K562 (cell line): ENCODE measurements at regions not wholly inside any gene's neighbourhood (a gene's known extent, or its start where the extent isn't known, plus 50 kb on each side); places are given as distances from the start of the nearest gene placed in this dataset.

Experiments
- ATAC-seq: fragments of 200-7000 bp; cut with Tn5 transposase; 3 replicates; pipeline ENCODE4 v1.9.1; 2020; ENCODE audit warnings: moderate library complexity
- BruUV-seq: library from RNA; stranded (reverse); fragments of 400-500 nt; replicated peaks from 2 replicates; lab custom pipeline; 2021; lab: Mats Ljungman, UMichigan
- CTCF ChIA-PET: fragments of 300-600 bp; formaldehyde crosslinking; extraction: SDS; loops from one replicate; lab custom pipeline; 2021; ENCODE audit warnings: low intra/inter-chr PET ratio; lab: Yijun Ruan, JAX
- POLR2A ChIA-PET: fragments of 300-600, 350-650 bp; sonication (Branson Sonifier 250); formaldehyde crosslinking; extraction: SDS; loops from one replicate; lab custom pipeline; 2021; ENCODE audit warnings: antibody characterized with exemption, inconsistent platforms; lab: Yijun Ruan, JAX
- DNase-seq, 4 experiments: peaks; one replicate each; pipeline versions ENCODE4 v3.0.0 to v3.0.0-alpha.2; 2011 to 2018; ENCODE audit warnings: low spot score in 3 of 4, mixed read lengths in 3 of 4; ENCODE audit errors: extremely low read depth in 1 of 4
- FAIRE-seq: peaks from 2 replicates; lab custom pipeline; 2011; peaks lifted over from hg19 to GRCh38; lab: Jason Lieb, UNC
- H2AFZ ChIP-seq: 2 replicates; pipeline ENCODE4 v1.6.0; 2011; ENCODE audit warnings: low read depth, low read length, control low read depth, inconsistent platforms
- H3K27ac ChIP-seq: fragments of 200-600 bp; 3 replicates; pipeline ENCODE4 v1.8.0; 2011; ENCODE audit warnings: low read depth, mild to moderate bottlenecking, control low read depth, inconsistent platforms, low read length, moderate library complexity, mixed read lengths; ENCODE audit errors: extremely low read depth
- H3K27me3 ChIP-seq, 2 experiments: fragments of 300-600 bp in 1 of 2; 2 replicates in 1 of 2; 3 replicates in 1 of 2; pipeline versions ENCODE4 v1.6.0 to v1.8.0; 2011; ENCODE audit warnings: inconsistent platforms in 2 of 2, low read length in 2 of 2, mild to moderate bottlenecking in 1 of 2, mixed read lengths in 1 of 2, moderate library complexity in 1 of 2; ENCODE audit not compliant: control insufficient read depth in 2 of 2, insufficient read depth in 2 of 2
- H3K36me3 ChIP-seq: fragments of 300-600 bp; 3 replicates; pipeline ENCODE4 v1.8.0; 2011; ENCODE audit warnings: mild to moderate bottlenecking, low read length, inconsistent platforms; ENCODE audit not compliant: control insufficient read depth, insufficient read depth
- H3K4me1 ChIP-seq, 2 experiments: fragments of 200-600 bp in 1 of 2; replicated peaks in 1 of 2; 2 replicates in 1 of 2; 3 replicates in 1 of 2; pipeline versions ENCODE4 v1.5.1 to v1.8.0; 2011; ENCODE audit warnings: inconsistent platforms in 2 of 2, low read length in 2 of 2, mild to moderate bottlenecking in 1 of 2, mixed read lengths in 1 of 2, moderate library complexity in 1 of 2; ENCODE audit not compliant: control insufficient read depth in 2 of 2, insufficient read depth in 2 of 2
- H3K4me2 ChIP-seq: 2 replicates; pipeline ENCODE4 v1.6.1; 2011; ENCODE audit warnings: low read length, control low read depth, inconsistent platforms, mixed read lengths; ENCODE audit not compliant: insufficient read depth
- H3K4me3 ChIP-seq: fragments of 200-600 bp; sonication (generic), shearing (Covaris generic); 2 replicates; pipeline ENCODE4 v1.5.1; 2016; ENCODE audit warnings: control low read depth, inconsistent platforms
- H3K79me2 ChIP-seq: fragments of 200-600 bp; 3 replicates; pipeline ENCODE4 v1.8.0; 2011; ENCODE audit warnings: low read length, inconsistent platforms; ENCODE audit not compliant: control insufficient read depth, insufficient read depth
- H3K9ac ChIP-seq, 2 experiments: 2 replicates each; pipeline versions ENCODE4 v1.6.0 to v1.6.1; 2011; ENCODE audit warnings: low read depth in 2 of 2, low read length in 2 of 2, control low read depth in 1 of 2, inconsistent platforms in 1 of 2, mild to moderate bottlenecking in 1 of 2, mixed read lengths in 1 of 2; ENCODE audit not compliant: insufficient read depth in 1 of 2
- H3K9me1 ChIP-seq: one replicate; pipeline ENCODE4 v1.6.0; 2011; ENCODE audit warnings: inconsistent platforms, mild to moderate bottlenecking, low read length, moderate library complexity; ENCODE audit not compliant: control insufficient read depth, insufficient read depth
- H3K9me3 ChIP-seq: replicated peaks from 2 replicates; pipeline ENCODE4 v1.5.1; 2011; ENCODE audit warnings: low read depth, low read length, inconsistent platforms; ENCODE audit not compliant: control insufficient read depth, insufficient read depth
- H4K20me1 ChIP-seq: replicated peaks from 2 replicates; pipeline ENCODE4 v1.6.1; 2011; ENCODE audit warnings: low read length, inconsistent platforms, mixed read lengths; ENCODE audit not compliant: control insufficient read depth, insufficient read depth
- CBX1 ChIP-seq: sonication (generic); IDR thresholded peaks from 2 replicates; pipeline ENCODE4 v1.6.1; 2016; ENCODE audit warnings: antibody characterized with exemption, low read depth, mild to moderate bottlenecking
- CUX1 ChIP-seq: fragments of 200-800 bp; sonication (Bioruptor generic); IDR thresholded peaks from 2 replicates; pipeline ENCODE4 v1.6.1; 2016; ENCODE audit warnings: missing genetic modification characterization, missing compliant biosample characterization
- HMGN3 ChIP-seq: IDR thresholded peaks from 2 replicates; pipeline ENCODE4 v1.6.1; 2011; ENCODE audit warnings: borderline replicate concordance, low read depth, mild to moderate bottlenecking, mixed read lengths, low read length; ENCODE audit not compliant: insufficient read length; ENCODE audit errors: extremely low read depth
- NFE2 ChIP-seq: IDR thresholded peaks from 2 replicates; pipeline ENCODE4 v1.6.1; 2014; ENCODE audit warnings: antibody characterized with exemption, low read depth
- NUFIP1 ChIP-seq: fragments of 450-650 bp; IDR thresholded peaks from 2 replicates; pipeline ENCODE4 v1.6.1; 2018; ENCODE audit not compliant: partially characterized antibody
- PTRF ChIP-seq: fragments of 450-650 bp; IDR thresholded peaks from 2 replicates; pipeline ENCODE4 v1.6.1; 2016; ENCODE audit warnings: mild to moderate bottlenecking, missing genetic modification characterization, missing compliant biosample characterization
- PTTG1 ChIP-seq: fragments of 450-650 bp; IDR thresholded peaks from 2 replicates; pipeline ENCODE4 v1.6.1; 2016; ENCODE audit warnings: low read depth, mild to moderate bottlenecking, missing genetic modification characterization, missing compliant biosample characterization
- SETDB1 ChIP-seq: IDR thresholded peaks from one replicate; pipeline ENCODE4 v1.6.1; 2012; ENCODE audit warnings: low read length, control low read depth, inconsistent platforms
- SNIP1 ChIP-seq: fragments of 450-650 bp; IDR thresholded peaks from 2 replicates; pipeline ENCODE4 v1.7.1; 2017; ENCODE audit warnings: low read depth, mild to moderate bottlenecking
- ZFP30 ChIP-seq: fragments of 250-450 bp; sonication (Bioruptor Pico); IDR thresholded peaks from 2 replicates; pipeline ENCODE4 v1.8.0; 2022; ENCODE audit warnings: moderate library complexity, mild to moderate bottlenecking, inconsistent platforms, borderline replicate concordance
- ZNF12 ChIP-seq: sonication (generic); formaldehyde crosslinking; IDR thresholded peaks from 2 replicates; pipeline ENCODE4 v1.4.0; 2020; ENCODE audit warnings: mild to moderate bottlenecking, missing genetic modification reagents
- ZNF384 ChIP-seq: IDR thresholded peaks from 2 replicates; pipeline ENCODE4 v1.6.1; 2012; ENCODE audit warnings: low read depth, low read length, improper control_type of control experiment
- ZNF431 ChIP-seq: sonication (generic); formaldehyde crosslinking; IDR thresholded peaks from 2 replicates; pipeline ENCODE4 v1.8.0; 2022; ENCODE audit warnings: mild to moderate bottlenecking, missing genetic modification reagents
- WGBS: fragments of 100-300 bp; shearing (Covaris generic); methylation state at CpG from one replicate; pipeline ENCODE4 v1.1.6; 2016; ENCODE audit warnings: low coverage, mixed read lengths; ENCODE audit not compliant: insufficient coverage; ENCODE audit errors: missing lambda C conversion rate; 5-methylcytosine and 5-hydroxymethylcytosine counted together
- in situ Hi-C: fragments of 300-500 bp; cut with MboI; formaldehyde crosslinking; loops from 4 replicates; pipeline ENCODE4 v1.15.0; 2018; ENCODE audit warnings: inconsistent platforms, mixed read lengths
- intact Hi-C: fragments of 100-400 bp; cut with micrococcal nuclease; formaldehyde crosslinking; loops from 2 replicates; pipeline ENCODE4 v1.14.2; 2022

- no TSS peak for BruUV-seq
- intact Hi-C loops (no loop called here), in situ Hi-C loops (no loop called here)
- ChIA-PET CTCF (no interaction called here), POLR2A (no interaction called here)
- Histone ChIP-seq H3K36me3 (no peaks in the 10 kb centered on the region), H3K4me1 (no peaks in the 10 kb centered on the region), H3K9me1 (no peaks in the 10 kb centered on the region), H3K79me2 (no peaks in the 10 kb centered on the region), H3K9ac (no peak overlapping the region), H3K9me3 (no peaks in the 10 kb centered on the region), H3K27me3 (peaks cover 12 to 13% of the 10 kb centered on the region in 2 experiments; a peak in 3 of 5 replicates), H2AFZ (no peak overlapping the region), H3K4me2 (no peak overlapping the region), H3K27ac (no peak overlapping the region), H3K4me3 (no peak overlapping the region), H4K20me1 (no peaks in the 10 kb centered on the region)
- TF ChIP-seq ZNF12 (no peak), SETDB1 (no peak)
- ATAC-seq (no peak), FAIRE-seq (no peak), DNase-seq (no peak)
- 4% methylated on average over 5 of the region's 5 CpGs for WGBS
Measured at GRCh38 chr4:56286763-56287162, 100.5 kb downstream of the AASDH start.

- H3K9me1 ChIP-seq, result no peaks in the 10 kb centered on the region
- CTCF ChIA-PET, result no interaction called here
Measured at GRCh38 chr4:56283375-56283774, 103.9 kb downstream of the AASDH start.

More at GRCh38 chr4:56283375-56283774, 103.9 kb downstream of the AASDH start:
- intact Hi-C loops, result no loop called here
- FAIRE-seq (no peak), DNase-seq (no peak), ATAC-seq (no peak)
- in situ Hi-C loops, result no loop called here
- H3K36me3 ChIP-seq, result no peaks in the 10 kb centered on the region
- H3K79me2 ChIP-seq, result no peaks in the 10 kb centered on the region
- no peak overlapping the region for H3K27ac ChIP-seq
- H3K4me2 ChIP-seq, result no peak overlapping the region
- H3K9ac ChIP-seq, result no peak overlapping the region
- POLR2A ChIA-PET, result interaction anchor here (0.7 to 1.3 kb wide), 2 partner anchors 12 to 15 kb away, joined by 3 read pairs; no protein-coding TSS in a partner anchor
- no peaks in the 10 kb centered on the region for H4K20me1 ChIP-seq
- no peaks in the 10 kb centered on the region for H3K9me3 ChIP-seq
- WGBS, result 0% methylated on average over 2 of the region's 2 CpGs
- H3K4me1 ChIP-seq, result no peaks in the 10 kb centered on the region
- H3K4me3 ChIP-seq, result no peak overlapping the region
- H3K27me3 ChIP-seq, result peaks cover 15 to 17% of the 10 kb centered on the region in 2 experiments; a peak in 3 of 5 replicates
- no peak for TF ChIP-seq CBX1
- no peak for TF ChIP-seq PTRF
- no peak for TF ChIP-seq SNIP1
- no peak for TF ChIP-seq ZNF431 (CRISPR knock-in tag)
- TF ChIP-seq ZFP30 (CRISPR knock-in tag), result no peak
- TF ChIP-seq PTTG1 (tag), result no peak
- TF ChIP-seq NUFIP1, result no peak
- no peak for TF ChIP-seq CUX1
- no peak for TF ChIP-seq ZNF384
- no peak for TF ChIP-seq HMGN3
- no peak for TF ChIP-seq NFE2
- H2AFZ ChIP-seq, result no peak overlapping the region
- no TSS peak for BruUV-seq
